ENCODE measurements at regions not wholly inside any gene's neighbourhood (a gene's known extent, or its start where the extent isn't known, plus 50 kb on each side); places are given as distances from the start of the nearest gene placed in this dataset.

- Histone ChIP-seq H3K27me3 (no peaks in the 10 kb centered on the region), H3K36me3 (replicated peaks in 1 of 2; ENCODE audit: insufficient read depth in 1 of 2, low read depth in 2 of 2) (no peaks in the 10 kb centered on the region), H3K4me3 (no peak overlapping the region), H3K27ac (no peak overlapping the region), H3K9me3 (no peaks in the 10 kb centered on the region), H3K4me1 (no peaks in the 10 kb centered on the region)
- intact Hi-C loops (cut with DNase I): no loop called here
- 83 to 94% methylated on average over 1 of the region's 1 CpG for WGBS, 2 donors
- DNase-seq (no peak), ATAC-seq (no peak)
- TF ChIP-seq CTCF (IDR thresholded peaks at IDR 0.05) (no peak), POLR2A (IDR thresholded peaks at IDR 0.05) (no peak)
These were observed 131.6 kb upstream of the GRID2 start for GRCh38 chr4:92172203-92172602.

- TF ChIP-seq POLR2A (IDR thresholded peaks at IDR 0.05): no peak
- TF ChIP-seq CTCF (IDR thresholded peaks at IDR 0.05): peak in 2 of 7 experiments; percentile 9 to 13
- ATAC-seq (no peak), DNase-seq (peak in 1 of 4 donors; percentile 6)
- Histone ChIP-seq H3K27me3 (no peaks in the 10 kb centered on the region), H3K4me1 (no peaks in the 10 kb centered on the region), H3K36me3 (replicated peaks in 1 of 2; ENCODE audit: insufficient read depth in 1 of 2, low read depth in 2 of 2) (no peaks in the 10 kb centered on the region), H3K4me3 (no peak overlapping the region), H3K9me3 (no peaks in the 10 kb centered on the region), H3K27ac (no peak overlapping the region)
- intact Hi-C loops (cut with DNase I): no loop called here
- whole genome bisulfite sequencing, 2 donors: 23 to 57% methylated on average over 1 of the region's 1 CpG
These were observed 128.5 kb upstream of the GRID2 start for GRCh38 chr4:92175250-92175649.

- peak in 1 of 4 donors; percentile 4 for DNase-seq
- H3K4me3 ChIP-seq: no peak overlapping the region
- H3K4me1 ChIP-seq: no peaks in the 10 kb centered on the region
- no peaks in the 10 kb centered on the region for H3K27me3 ChIP-seq
- TF ChIP-seq POLR2A (IDR thresholded peaks at IDR 0.05): no peak
- no peak for TF ChIP-seq CTCF (IDR thresholded peaks at IDR 0.05)
- H3K9me3 ChIP-seq: no peaks in the 10 kb centered on the region
- intact Hi-C loops (cut with DNase I): no loop called here
- WGBS, 2 donors: 94 to 97% methylated on average over 34 to 36 of the region's 36 CpGs
- ATAC-seq: no peak
- H3K36me3 ChIP-seq (replicated peaks in 1 of 2; ENCODE audit: insufficient read depth in 1 of 2, low read depth in 2 of 2): no peaks in the 10 kb centered on the region
- H3K27ac ChIP-seq: no peak overlapping the region
These were observed 121.6 kb upstream of the GRID2 start for GRCh38 chr4:92182006-92182735.

- H3K9me3 ChIP-seq: no peaks in the 10 kb centered on the region
- intact Hi-C loops (cut with DNase I): no loop called here
- TF ChIP-seq CTCF (IDR thresholded peaks at IDR 0.05) (no peak), POLR2A (IDR thresholded peaks at IDR 0.05) (no peak)
- H3K27me3 ChIP-seq: no peaks in the 10 kb centered on the region
- DNase-seq: no peak
- no peaks in the 10 kb centered on the region for H3K4me1 ChIP-seq
- H3K4me3 ChIP-seq: no peak overlapping the region
- 88 to 97% methylated on average over 16 to 33 of the region's 33 CpGs for WGBS, 2 donors
- no peak overlapping the region for H3K27ac ChIP-seq
- H3K36me3 ChIP-seq (replicated peaks in 1 of 2; ENCODE audit: insufficient read depth in 1 of 2, low read depth in 2 of 2): no peaks in the 10 kb centered on the region
- ATAC-seq: no peak
These were observed 120.9 kb upstream of the GRID2 start for GRCh38 chr4:92182736-92183407.

Data from body of pancreas (tissue), 4 donors.